GM12891 (cell line): ENCODE measurements at regions not wholly inside any gene's neighbourhood (a gene's known extent, or its start where the extent isn't known, plus 50 kb on each side); places are given as distances from the start of the nearest gene placed in this dataset.

Source experiments
- PAX5 ChIP-seq: IDR thresholded peaks from 2 replicates; pipeline ENCODE4 v1.6.1; 2011; ENCODE audit warnings: low read length, moderate library complexity, mild to moderate bottlenecking; ENCODE audit not compliant: insufficient read depth, severe bottlenecking
- POLR2A ChIP-seq: IDR thresholded peaks from 2 replicates; pipeline ENCODE4 v1.6.1; 2011; ENCODE audit warnings: low read depth, low read length, control low read depth
- POLR2AphosphoS5 ChIP-seq: IDR thresholded peaks from 2 replicates; pipeline ENCODE4 v1.6.1; 2011; ENCODE audit warnings: low read depth, low read length, control low read depth
- POU2F2 ChIP-seq: IDR thresholded peaks from 2 replicates; pipeline ENCODE4 v1.6.1; 2011; ENCODE audit warnings: low read depth, mild to moderate bottlenecking, control low read depth, low read length, moderate library complexity
- SPI1 ChIP-seq: IDR thresholded peaks from 2 replicates; pipeline ENCODE4 v1.6.1; 2011; ENCODE audit warnings: low read depth, low read length, control low read depth
- TAF1 ChIP-seq: IDR thresholded peaks from 2 replicates; pipeline ENCODE4 v1.6.1; 2011; ENCODE audit warnings: low read depth, low read length, control low read depth

DNA sequence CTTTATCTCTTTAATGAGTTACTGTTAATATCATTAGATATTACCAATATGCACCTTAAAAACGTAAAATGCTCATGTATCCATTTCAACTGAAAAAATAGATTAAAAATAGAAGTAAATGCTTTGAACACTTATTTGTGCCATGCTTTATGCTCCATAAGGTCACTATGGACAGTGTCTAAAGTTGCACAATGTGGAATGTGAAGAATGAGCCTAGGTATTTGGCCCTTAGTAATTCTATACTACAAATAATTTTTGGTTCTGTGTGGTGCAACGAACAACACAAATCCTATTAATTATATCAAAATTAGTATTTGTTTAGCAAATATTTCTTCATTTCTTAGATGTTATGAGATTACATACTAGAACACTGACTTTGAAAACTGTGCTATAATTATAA is 469.9 kb upstream of the TUSC1 start:
- TF ChIP-seq TAF1, result no peak
- TF ChIP-seq POLR2AphosphoS5, result no peak
- TF ChIP-seq POLR2A, result no peak
- no peak for TF ChIP-seq SPI1
- TF ChIP-seq PAX5, result no peak
- no peak for TF ChIP-seq POU2F2
